HepG2 (cell line): ENCODE measurements at regions not wholly inside any gene's neighbourhood (a gene's known extent, or its start where the extent isn't known, plus 50 kb on each side); places are given as distances from the start of the nearest gene placed in this dataset.

ENCODE experiments used
- ATAC-seq: fragments of 200-7000 bp; cut with Tn5 transposase; 3 replicates; pipeline ENCODE4 v1.9.1; 2020; ENCODE audit warnings: mild to moderate bottlenecking, moderate library complexity
- BruUV-seq: library from RNA; stranded (reverse); fragments of 400-500 nt; replicated peaks from 2 replicates; lab custom pipeline; 2021; lab: Mats Ljungman, UMichigan
- CTCF ChIA-PET: fragments of 300-600 bp; formaldehyde crosslinking; extraction: SDS; loops from one replicate; lab custom pipeline; 2021; ENCODE audit warnings: low total read pairs, inconsistent platforms, low intra/inter-chr PET ratio; lab: Yijun Ruan, JAX
- POLR2A ChIA-PET: fragments of 350-600 bp; sonication (Branson Sonifier 250); formaldehyde crosslinking; loops from one replicate; lab custom pipeline; 2020; ENCODE audit warnings: antibody characterized with exemption, inconsistent platforms; lab: Yijun Ruan, JAX
- DNase-seq: peaks from one replicate; pipeline ENCODE4 v3.0.0-alpha.2; 2015; ENCODE audit warnings: low spot score
- FAIRE-seq: peaks from 3 replicates; lab custom pipeline; 2011; peaks lifted over from hg19 to GRCh38; lab: Jason Lieb, UNC
- H2AFZ ChIP-seq: one replicate; pipeline ENCODE4 v1.6.1; 2011; ENCODE audit warnings: low read length, inconsistent platforms
- H3K27ac ChIP-seq: fragments of 300-600 bp; 3 replicates; pipeline ENCODE4 v1.8.0; 2011; ENCODE audit warnings: mixed run types, mild to moderate bottlenecking, mixed read lengths, low read length, inconsistent platforms; ENCODE audit not compliant: insufficient read depth; ENCODE audit errors: extremely low read length
- H3K27me3 ChIP-seq, 2 experiments: fragments of 200-600 bp in 1 of 2; 2 replicates in 1 of 2; 3 replicates in 1 of 2; pipeline versions ENCODE4 v1.6.0 to v1.8.0; 2011; ENCODE audit warnings: low read length in 2 of 2, mild to moderate bottlenecking in 2 of 2, moderate library complexity in 2 of 2, inconsistent platforms in 1 of 2; ENCODE audit not compliant: insufficient read depth in 2 of 2, control insufficient read depth in 1 of 2
- H3K36me3 ChIP-seq, 2 experiments: fragments of 200-600 bp in 1 of 2; replicated peaks in 1 of 2; 2 replicates in 1 of 2; 3 replicates in 1 of 2; pipeline versions ENCODE4 v1.5.1 to v1.8.0; 2011; ENCODE audit warnings: low read length in 2 of 2, inconsistent platforms in 1 of 2; ENCODE audit not compliant: insufficient read depth in 2 of 2, control insufficient read depth in 1 of 2
- H3K4me1 ChIP-seq: 2 replicates; pipeline ENCODE4 v1.5.1; 2012; ENCODE audit warnings: low read length, inconsistent platforms; ENCODE audit not compliant: insufficient read depth
- H3K4me2 ChIP-seq: 2 replicates; pipeline ENCODE4 v1.6.0; 2011; ENCODE audit warnings: low read depth, low read length, inconsistent platforms
- H3K4me3 ChIP-seq, 3 experiments: fragments of 200-600 bp in 1 of 3; sonication (generic), shearing (Covaris generic) in 1 of 3; replicated peaks in 1 of 3; 2 replicates each; pipeline ENCODE4 v1.5.1; 2011 to 2016; ENCODE audit warnings: low read length in 3 of 3, inconsistent platforms in 2 of 3, low read depth in 2 of 3, mild to moderate bottlenecking in 2 of 3, control low read depth in 1 of 3, mixed read lengths in 1 of 3; ENCODE audit not compliant: insufficient read depth in 1 of 3
- H3K79me2 ChIP-seq: one replicate; pipeline ENCODE4 v1.6.1; 2011; ENCODE audit warnings: low read length, inconsistent platforms; ENCODE audit not compliant: insufficient read depth
- H3K9ac ChIP-seq: 2 replicates; pipeline ENCODE4 v1.6.0; 2011; ENCODE audit warnings: mild to moderate bottlenecking, low read depth, low read length, inconsistent platforms; ENCODE audit not compliant: insufficient read depth
- H3K9me3 ChIP-seq: 2 replicates; pipeline ENCODE4 v1.5.1; 2012; ENCODE audit warnings: mild to moderate bottlenecking, low read length
- H4K20me1 ChIP-seq: 2 replicates; pipeline ENCODE4 v1.6.0; 2011; ENCODE audit warnings: inconsistent platforms, mild to moderate bottlenecking, low read length, moderate library complexity; ENCODE audit not compliant: insufficient read depth
- ETS1 ChIP-seq: sonication (generic); formaldehyde crosslinking; IDR thresholded peaks from 2 replicates; pipeline ENCODE4 v1.4.0; 2020; ENCODE audit warnings: missing genetic modification reagents
- IRF9 ChIP-seq: sonication (generic); formaldehyde crosslinking; IDR thresholded peaks from 2 replicates; pipeline ENCODE4 v1.8.0; 2022; ENCODE audit warnings: missing genetic modification reagents, mild to moderate bottlenecking, borderline replicate concordance
- KLF16 ChIP-seq, 2 experiments: sonication (generic) in 1 of 2; formaldehyde crosslinking in 1 of 2; IDR thresholded peaks; 2 replicates each; pipeline versions ENCODE4 v1.6.1 to v1.8.0; 2016 to 2023; ENCODE audit warnings: missing genetic modification reagents in 2 of 2, missing compliant biosample characterization in 1 of 2
- ONECUT2 ChIP-seq: sonication (generic); formaldehyde crosslinking; IDR thresholded peaks from 2 replicates; pipeline ENCODE4 v1.4.0; 2020; ENCODE audit warnings: missing genetic modification reagents
- PRPF4 ChIP-seq: fragments of 200-400 bp; formaldehyde crosslinking; IDR thresholded peaks from 2 replicates; pipeline ENCODE4 v1.6.1; 2016; ENCODE audit warnings: low read length, low read depth; ENCODE audit not compliant: poor library complexity, severe bottlenecking
- SOX5 ChIP-seq: IDR thresholded peaks from 2 replicates; pipeline ENCODE4 v1.6.1; 2016; ENCODE audit warnings: borderline replicate concordance
- SYNCRIP ChIP-seq: fragments of 200-400 bp; formaldehyde crosslinking; IDR thresholded peaks from 2 replicates; pipeline ENCODE4 v1.6.1; 2018; ENCODE audit warnings: mild to moderate bottlenecking, low read depth, low read length; ENCODE audit not compliant: insufficient read depth
- ZNF674 ChIP-seq: sonication (generic); formaldehyde crosslinking; IDR thresholded peaks from 2 replicates; pipeline ENCODE4 v1.5.0; 2020; ENCODE audit warnings: low read depth, mild to moderate bottlenecking, missing genetic modification reagents
- ZNF776 ChIP-seq: sonication (generic); formaldehyde crosslinking; IDR thresholded peaks from 2 replicates; pipeline ENCODE4 v1.4.0; 2020; ENCODE audit warnings: mild to moderate bottlenecking, missing genetic modification reagents
- ZNF850 ChIP-seq: sonication (generic); formaldehyde crosslinking; conservative IDR thresholded peaks from 2 replicates; pipeline ENCODE4 v1.9.0; 2021; ENCODE audit warnings: mild to moderate bottlenecking, missing genetic modification reagents
- WGBS: methylation state at CpG from one replicate; pipeline ENCODE4 v1.1.6; 2017; ENCODE audit warnings: low lambda C conversion rate; 5-methylcytosine and 5-hydroxymethylcytosine counted together
- in situ Hi-C: cut with HindIII; loops from 2 replicates; pipeline ENCODE4 v1.10.0; 2017; ENCODE audit warnings: low pct_unique_long_range_greater_than_20kb; ENCODE audit not compliant: extremely low pct_ligation_motif_present
- intact Hi-C: fragments of 100-400 bp; cut with micrococcal nuclease; formaldehyde crosslinking; loops from one replicate; pipeline ENCODE4 v1.10.0; 2022; ENCODE audit not compliant: unreplicated experiment
- TF ChIP-seq, protein P1 (sequence below): fragments of 450-650 bp; IDR thresholded peaks from 2 replicates; pipeline ENCODE4 v1.6.1; 2016
- TF ChIP-seq, protein P2 (sequence below): sonication (generic); formaldehyde crosslinking; IDR thresholded peaks from 2 replicates; pipeline ENCODE4 v1.9.0; 2022; ENCODE audit warnings: missing genetic modification reagents, mild to moderate bottlenecking, borderline replicate concordance
- TF ChIP-seq, protein P3 (sequence below): sonication (generic); formaldehyde crosslinking; IDR thresholded peaks from 2 replicates; pipeline ENCODE4 v1.5.0; 2020; ENCODE audit warnings: mild to moderate bottlenecking, missing genetic modification reagents

GRCh38 chrY:16108839-16109238, 1584.5 kb downstream of the NLGN4Y start:
- intact Hi-C loops = no loop called here
- no peak for TF ChIP-seq SYNCRIP
- no peak for TF ChIP-seq ZNF850 (CRISPR knock-in tag)
- no peak for TF ChIP-seq ZNF674 (CRISPR knock-in tag)
- no peak for TF ChIP-seq ONECUT2 (CRISPR knock-in tag)
- TF ChIP-seq, protein P1, sequence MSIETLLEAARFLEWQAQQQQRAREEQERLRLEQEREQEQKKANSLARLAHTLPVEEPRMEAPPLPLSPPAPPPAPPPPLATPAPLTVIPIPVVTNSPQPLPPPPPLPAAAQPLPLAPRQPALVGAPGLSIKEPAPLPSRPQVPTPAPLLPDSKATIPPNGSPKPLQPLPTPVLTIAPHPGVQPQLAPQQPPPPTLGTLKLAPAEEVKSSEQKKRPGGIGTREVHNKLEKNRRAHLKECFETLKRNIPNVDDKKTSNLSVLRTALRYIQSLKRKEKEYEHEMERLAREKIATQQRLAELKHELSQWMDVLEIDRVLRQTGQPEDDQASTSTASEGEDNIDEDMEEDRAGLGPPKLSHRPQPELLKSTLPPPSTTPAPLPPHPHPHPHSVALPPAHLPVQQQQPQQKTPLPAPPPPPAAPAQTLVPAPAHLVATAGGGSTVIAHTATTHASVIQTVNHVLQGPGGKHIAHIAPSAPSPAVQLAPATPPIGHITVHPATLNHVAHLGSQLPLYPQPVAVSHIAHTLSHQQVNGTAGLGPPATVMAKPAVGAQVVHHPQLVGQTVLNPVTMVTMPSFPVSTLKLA = no peak
- no peak for TF ChIP-seq PRPF4
- TF ChIP-seq KLF16 (CRISPR knock-in tag; IDR thresholded peaks at IDR 0.05) = no peak
- TF ChIP-seq, protein P2, sequence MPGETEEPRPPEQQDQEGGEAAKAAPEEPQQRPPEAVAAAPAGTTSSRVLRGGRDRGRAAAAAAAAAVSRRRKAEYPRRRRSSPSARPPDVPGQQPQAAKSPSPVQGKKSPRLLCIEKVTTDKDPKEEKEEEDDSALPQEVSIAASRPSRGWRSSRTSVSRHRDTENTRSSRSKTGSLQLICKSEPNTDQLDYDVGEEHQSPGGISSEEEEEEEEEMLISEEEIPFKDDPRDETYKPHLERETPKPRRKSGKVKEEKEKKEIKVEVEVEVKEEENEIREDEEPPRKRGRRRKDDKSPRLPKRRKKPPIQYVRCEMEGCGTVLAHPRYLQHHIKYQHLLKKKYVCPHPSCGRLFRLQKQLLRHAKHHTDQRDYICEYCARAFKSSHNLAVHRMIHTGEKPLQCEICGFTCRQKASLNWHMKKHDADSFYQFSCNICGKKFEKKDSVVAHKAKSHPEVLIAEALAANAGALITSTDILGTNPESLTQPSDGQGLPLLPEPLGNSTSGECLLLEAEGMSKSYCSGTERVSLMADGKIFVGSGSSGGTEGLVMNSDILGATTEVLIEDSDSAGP (CRISPR knock-in tag) = no peak
- TF ChIP-seq SOX5 (CRISPR knock-in tag) = no peak
- TF ChIP-seq, protein P3, sequence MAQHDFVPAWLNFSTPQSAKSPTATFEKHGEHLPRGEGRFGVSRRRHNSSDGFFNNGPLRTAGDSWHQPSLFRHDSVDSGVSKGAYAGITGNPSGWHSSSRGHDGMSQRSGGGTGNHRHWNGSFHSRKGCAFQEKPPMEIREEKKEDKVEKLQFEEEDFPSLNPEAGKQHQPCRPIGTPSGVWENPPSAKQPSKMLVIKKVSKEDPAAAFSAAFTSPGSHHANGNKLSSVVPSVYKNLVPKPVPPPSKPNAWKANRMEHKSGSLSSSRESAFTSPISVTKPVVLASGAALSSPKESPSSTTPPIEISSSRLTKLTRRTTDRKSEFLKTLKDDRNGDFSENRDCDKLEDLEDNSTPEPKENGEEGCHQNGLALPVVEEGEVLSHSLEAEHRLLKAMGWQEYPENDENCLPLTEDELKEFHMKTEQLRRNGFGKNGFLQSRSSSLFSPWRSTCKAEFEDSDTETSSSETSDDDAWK (CRISPR knock-in tag) = no peak
- no peak for TF ChIP-seq IRF9 (CRISPR knock-in tag)
- no peak for TF ChIP-seq ZNF776 (CRISPR knock-in tag)
- no peak for TF ChIP-seq ETS1 (CRISPR knock-in tag)
- H3K36me3 ChIP-seq = no peaks in the 10 kb centered on the region
- no peaks in the 10 kb centered on the region; the same call in 1 of the 2 replicates for H3K9me3 ChIP-seq
- no peaks in the 10 kb centered on the region for H3K27me3 ChIP-seq
- no peak overlapping the region for H3K27ac ChIP-seq
- H3K79me2 ChIP-seq = no peaks in the 10 kb centered on the region
- CTCF ChIA-PET = no interaction called here
- H3K9ac ChIP-seq = no peak overlapping the region
- H3K4me2 ChIP-seq = no peak overlapping the region
- POLR2A ChIA-PET = no interaction called here
- H2AFZ ChIP-seq = no peak overlapping the region
- no peak overlapping the region for H3K4me3 ChIP-seq
- no peaks in the 10 kb centered on the region for H3K4me1 ChIP-seq
- no TSS peak for BruUV-seq
- FAIRE-seq = no peak
- no CpG with 5 or more reads among the region's 2 CpGs for WGBS
- in situ Hi-C loops = no loop called here
- ATAC-seq = no peak
- DNase-seq = no peak
- H4K20me1 ChIP-seq = no peaks in the 10 kb centered on the region
